SK-N-SH treated with all-trans-retinoic acid at 6 μM for 48 hours (cell line): ENCODE measurements at regions not wholly inside any gene's neighbourhood (a gene's known extent, or its start where the extent isn't known, plus 50 kb on each side); places are given as distances from the start of the nearest gene placed in this dataset.

ENCODE experiments used
- BACH2 ChIP-seq: fragments of 250-450 bp; sonication (Bioruptor Pico); IDR thresholded peaks from 2 replicates; pipeline ENCODE4 v1.9.0; 2021; ENCODE audit warnings: mild to moderate bottlenecking, borderline replicate concordance
- ESRRG ChIP-seq: fragments of 250-450 bp; sonication (Bioruptor Pico); IDR thresholded peaks from 2 replicates; pipeline ENCODE4 v1.6.1; 2021; ENCODE audit warnings: mild to moderate bottlenecking
- GLIS3 ChIP-seq: fragments of 250-450 bp; sonication (Bioruptor Pico); IDR thresholded peaks from 2 replicates; pipeline ENCODE4 v1.5.0; 2020; ENCODE audit warnings: mild to moderate bottlenecking, moderate library complexity
- ISL1 ChIP-seq: fragments of 250-450 bp; sonication (Bioruptor Pico); IDR thresholded peaks from 2 replicates; pipeline ENCODE4 v2.1.2; 2022; ENCODE audit warnings: mild to moderate bottlenecking, moderate library complexity
- POU6F1 ChIP-seq: fragments of 250-450 bp; sonication (Bioruptor Pico); IDR thresholded peaks from 2 replicates; pipeline ENCODE4 v1.8.0; 2021; ENCODE audit warnings: low read depth, mild to moderate bottlenecking, moderate library complexity, borderline replicate concordance
- RARB ChIP-seq: fragments of 250-450 bp; sonication (Bioruptor Pico); IDR thresholded peaks from 2 replicates; pipeline ENCODE4 v1.8.0; 2021; ENCODE audit warnings: mild to moderate bottlenecking, moderate library complexity
- TOX ChIP-seq: fragments of 250-450 bp; sonication (Bioruptor Pico); IDR thresholded peaks from 2 replicates; pipeline ENCODE4 v1.8.0; 2021; ENCODE audit warnings: mild to moderate bottlenecking, moderate library complexity, borderline replicate concordance
- ZC3H10 ChIP-seq: fragments of 250-450 bp; sonication (Bioruptor Pico); IDR thresholded peaks from 2 replicates; pipeline ENCODE4 v1.5.1; 2021; ENCODE audit warnings: mild to moderate bottlenecking, moderate library complexity
- ZFP3 ChIP-seq: fragments of 250-450 bp; sonication (Bioruptor Pico); IDR thresholded peaks from 2 replicates; pipeline ENCODE4 v1.5.0; 2020; ENCODE audit warnings: mild to moderate bottlenecking, moderate library complexity
- ZFP30 ChIP-seq: fragments of 450-650 bp; formaldehyde crosslinking; IDR thresholded peaks from 2 replicates; pipeline ENCODE4 v1.5.0; 2022; ENCODE audit warnings: mild to moderate bottlenecking, moderate library complexity
- TF ChIP-seq, protein P1 (sequence below): fragments of 250-450 bp; sonication (Bioruptor Pico); IDR thresholded peaks from 2 replicates; pipeline ENCODE4 v1.8.0; 2020; ENCODE audit warnings: mild to moderate bottlenecking, moderate library complexity, borderline replicate concordance

- no peak for TF ChIP-seq POU6F1 (CRISPR knock-in tag)
- TF ChIP-seq ZFP3 (CRISPR knock-in tag) = no peak
- no peak for TF ChIP-seq ZC3H10 (CRISPR knock-in tag)
- TF ChIP-seq RARB (CRISPR knock-in tag) = no peak
- no peak for TF ChIP-seq ISL1
- no peak for TF ChIP-seq TOX (CRISPR knock-in tag)
- TF ChIP-seq ESRRG = no peak
- no peak for TF ChIP-seq ZFP30
- TF ChIP-seq GLIS3 (CRISPR knock-in tag) = no peak
- no peak for TF ChIP-seq BACH2
- TF ChIP-seq, protein P1, sequence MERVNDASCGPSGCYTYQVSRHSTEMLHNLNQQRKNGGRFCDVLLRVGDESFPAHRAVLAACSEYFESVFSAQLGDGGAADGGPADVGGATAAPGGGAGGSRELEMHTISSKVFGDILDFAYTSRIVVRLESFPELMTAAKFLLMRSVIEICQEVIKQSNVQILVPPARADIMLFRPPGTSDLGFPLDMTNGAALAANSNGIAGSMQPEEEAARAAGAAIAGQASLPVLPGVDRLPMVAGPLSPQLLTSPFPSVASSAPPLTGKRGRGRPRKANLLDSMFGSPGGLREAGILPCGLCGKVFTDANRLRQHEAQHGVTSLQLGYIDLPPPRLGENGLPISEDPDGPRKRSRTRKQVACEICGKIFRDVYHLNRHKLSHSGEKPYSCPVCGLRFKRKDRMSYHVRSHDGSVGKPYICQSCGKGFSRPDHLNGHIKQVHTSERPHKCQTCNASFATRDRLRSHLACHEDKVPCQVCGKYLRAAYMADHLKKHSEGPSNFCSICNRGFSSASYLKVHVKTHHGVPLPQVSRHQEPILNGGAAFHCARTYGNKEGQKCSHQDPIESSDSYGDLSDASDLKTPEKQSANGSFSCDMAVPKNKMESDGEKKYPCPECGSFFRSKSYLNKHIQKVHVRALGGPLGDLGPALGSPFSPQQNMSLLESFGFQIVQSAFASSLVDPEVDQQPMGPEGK (CRISPR knock-in tag) = no peak
These were observed 736.9 kb downstream of the GBE1 start for GRCh38 chr3:81024560-81024959.
